HPDE6-E6E7 (cell line): ENCODE measurements at regions not wholly inside any gene's neighbourhood (a gene's known extent, or its start where the extent isn't known, plus 50 kb on each side); places are given as distances from the start of the nearest gene placed in this dataset.
A peak's percentile ranks its signal among the peaks of the same experiment; 100 is the strongest.

ENCODE experiments used
- DNase-seq: peaks from one replicate; pipeline ENCODE4 v3.0.0; 2011; ENCODE audit warnings: missing footprints; ENCODE audit errors: extremely low spot score

GRCh38 chr9:28190981-28191380 is 617.7 kb upstream of the C9orf72 start:
- no peak for DNase-seq

- no peak for DNase-seq
These were observed 624.4 kb upstream of the C9orf72 start for GRCh38 chr9:28197653-28198052.

- DNase-seq, result no peak
These were observed 629.8 kb upstream of the C9orf72 start for GRCh38 chr9:28203036-28203435.

GRCh38 chr9:28206280-28206679 is 633.0 kb upstream of the C9orf72 start:
- DNase-seq, result no peak

- DNase-seq, result no peak
These were observed 634.4 kb upstream of the C9orf72 start for GRCh38 chr9:28207657-28208056.

- DNase-seq, result no peak
These were observed 635.8 kb upstream of the C9orf72 start for GRCh38 chr9:28209130-28209529.

- peak; percentile 54 for DNase-seq
These were observed 639.7 kb upstream of the C9orf72 start for GRCh38 chr9:28212979-28213378.

GRCh38 chr9:28215536-28216299 is 642.4 kb upstream of the C9orf72 start:
- no peak for DNase-seq

GRCh38 chr9:28232686-28233085 is 659.4 kb upstream of the C9orf72 start:
- DNase-seq, result no peak

GRCh38 chr9:28234133-28234893 is 661.0 kb upstream of the C9orf72 start:
- DNase-seq, result no peak

- DNase-seq, result peak; percentile 41
These were observed 661.6 kb upstream of the C9orf72 start for GRCh38 chr9:28234894-28235277.

- no peak for DNase-seq
These were observed 676.1 kb upstream of the C9orf72 start for GRCh38 chr9:28249424-28249823.

GRCh38 chr9:28255174-28255573 is 681.9 kb upstream of the C9orf72 start:
- DNase-seq, result no peak

- no peak for DNase-seq
These were observed 687.0 kb upstream of the C9orf72 start for GRCh38 chr9:28260330-28260729.

GRCh38 chr9:28264368-28264767 is 691.1 kb upstream of the C9orf72 start:
- DNase-seq, result peak; percentile 38

- DNase-seq, result no peak
These were observed 694.1 kb upstream of the C9orf72 start for GRCh38 chr9:28267351-28267750.

- DNase-seq, result peak; percentile 3
These were observed 696.9 kb upstream of the C9orf72 start for GRCh38 chr9:28270156-28270555.

GRCh38 chr9:28272127-28272526 is 698.8 kb upstream of the C9orf72 start:
- no peak for DNase-seq

- no peak for DNase-seq
These were observed 714.2 kb upstream of the C9orf72 start for GRCh38 chr9:28287455-28287854.

- DNase-seq, result no peak
These were observed 716.5 kb upstream of the C9orf72 start for GRCh38 chr9:28289746-28290145.

GRCh38 chr9:28293369-28294090 is 720.2 kb upstream of the C9orf72 start:
- peak; percentile 5 for DNase-seq

- DNase-seq, result peak; percentile 1
These were observed 728.0 kb upstream of the C9orf72 start for GRCh38 chr9:28301281-28301680.

GRCh38 chr9:28317745-28318144 is 744.5 kb upstream of the C9orf72 start:
- DNase-seq, result no peak
